Endothelial cell of umbilical vein (primary cell): ENCODE measurements at regions not wholly inside any gene's neighbourhood (a gene's known extent, or its start where the extent isn't known, plus 50 kb on each side); places are given as distances from the start of the nearest gene placed in this dataset.

ENCODE experiments used
- BruUV-seq: library from RNA; stranded (reverse); fragments of 400-500 nt; replicated peaks from 2 replicates; lab custom pipeline; 2021; lab: Mats Ljungman, UMichigan
- CTCF ChIA-PET: fragments of 300-600, 350-600 bp; sonication (Branson Sonifier 250); formaldehyde crosslinking; loops from one replicate; lab custom pipeline; 2021; ENCODE audit warnings: antibody characterized with exemption, inconsistent platforms; lab: Charles Lee
- POLR2A ChIA-PET: fragments of 300-600, 350-600 bp; sonication (Branson Sonifier 250); formaldehyde crosslinking; loops from one replicate; lab custom pipeline; 2021; ENCODE audit warnings: antibody characterized with exemption, inconsistent platforms; lab: Charles Lee
- DNase-seq: peaks from one replicate; pipeline ENCODE4 v3.0.0-alpha.2; 2011; ENCODE audit warnings: low read depth, low spot score
- FAIRE-seq: peaks from 2 replicates; lab custom pipeline; 2011; peaks lifted over from hg19 to GRCh38; lab: Jason Lieb, UNC
- H2AFZ ChIP-seq: 2 replicates; pipeline ENCODE4 v1.6.0; 2012; ENCODE audit warnings: low read depth, low read length, control low read depth, inconsistent platforms
- H3K27ac ChIP-seq: 2 replicates; pipeline ENCODE4 v1.5.1; 2011; ENCODE audit warnings: low read depth, mild to moderate bottlenecking, control low read depth, low read length, moderate library complexity; ENCODE audit not compliant: insufficient read depth
- H3K27me3 ChIP-seq, 2 experiments: 2 replicates each; pipeline versions ENCODE4 v1.6.0 to v1.6.1; 2011; ENCODE audit warnings: low read length in 2 of 2, mixed read lengths in 1 of 2; ENCODE audit not compliant: control insufficient read depth in 2 of 2, insufficient read depth in 2 of 2
- H3K36me3 ChIP-seq, 2 experiments: 2 replicates in 1 of 2; 3 replicates in 1 of 2; pipeline ENCODE4 v1.5.1; 2011; ENCODE audit warnings: low read length in 2 of 2, mild to moderate bottlenecking in 1 of 2, moderate library complexity in 1 of 2; ENCODE audit not compliant: control insufficient read depth in 2 of 2, insufficient read depth in 2 of 2; ENCODE audit errors: extremely low read depth in 1 of 2
- H3K4me1 ChIP-seq: 3 replicates; pipeline ENCODE4 v1.5.1; 2011; ENCODE audit warnings: mild to moderate bottlenecking, low read length; ENCODE audit not compliant: control insufficient read depth, insufficient read depth; ENCODE audit errors: extremely low read depth
- H3K4me2 ChIP-seq: 2 replicates; pipeline ENCODE4 v1.6.1; 2011; ENCODE audit warnings: low read length, control low read depth, mixed read lengths; ENCODE audit not compliant: insufficient read depth
- H3K4me3 ChIP-seq, 3 experiments: fragments of 200-600 bp in 1 of 3; sonication (generic), shearing (Covaris generic) in 1 of 3; replicated peaks in 1 of 3; 2 replicates each; pipeline ENCODE4 v1.5.1; 2011 to 2016; ENCODE audit warnings: control low read depth in 3 of 3, low read length in 3 of 3, mild to moderate bottlenecking in 2 of 3, inconsistent platforms in 1 of 3, low read depth in 1 of 3, moderate library complexity in 1 of 3; ENCODE audit not compliant: insufficient read depth in 1 of 3
- H3K79me2 ChIP-seq: 2 replicates; pipeline ENCODE4 v1.6.0; 2012; ENCODE audit warnings: low read length, inconsistent platforms; ENCODE audit not compliant: control insufficient read depth, insufficient read depth
- H3K9ac ChIP-seq: replicated peaks from 2 replicates; pipeline ENCODE3; 2011; ENCODE audit warnings: low read length, control low read depth; ENCODE audit not compliant: insufficient read depth; ENCODE audit errors: extremely low read depth
- H3K9me1 ChIP-seq: replicated peaks from 3 replicates; pipeline ENCODE4 v1.6.0; 2011; ENCODE audit warnings: mild to moderate bottlenecking, low read length; ENCODE audit not compliant: control insufficient read depth, insufficient read depth; ENCODE audit errors: extremely low read depth
- H3K9me3 ChIP-seq: replicated peaks from 2 replicates; pipeline ENCODE4 v1.5.1; 2012; ENCODE audit warnings: low read length, inconsistent platforms; ENCODE audit not compliant: control insufficient read depth, insufficient read depth
- H4K20me1 ChIP-seq: replicated peaks from 2 replicates; pipeline ENCODE3; 2011; ENCODE audit warnings: mild to moderate bottlenecking, low read length; ENCODE audit not compliant: control insufficient read depth, insufficient read depth; ENCODE audit errors: extremely low read depth
- EZH2 ChIP-seq: IDR thresholded peaks from 2 replicates; pipeline ENCODE4 v1.6.1; 2012; ENCODE audit warnings: borderline replicate concordance, low read depth, mild to moderate bottlenecking, moderate library complexity, low read length, inconsistent platforms; ENCODE audit not compliant: severe bottlenecking
- FOS ChIP-seq: IDR thresholded peaks from 2 replicates; pipeline ENCODE4 v1.6.1; 2011; ENCODE audit warnings: mild to moderate bottlenecking, low read length, moderate library complexity, borderline replicate concordance; ENCODE audit not compliant: insufficient read depth
- GATA2 ChIP-seq: IDR thresholded peaks from 2 replicates; pipeline ENCODE4 v1.7.0; 2011; ENCODE audit warnings: low read depth, mild to moderate bottlenecking, moderate library complexity, mixed read lengths, low read length; ENCODE audit not compliant: insufficient read length, insufficient read depth
- JUN ChIP-seq: IDR thresholded peaks from 2 replicates; pipeline ENCODE4 v1.6.1; 2011; ENCODE audit warnings: borderline replicate concordance, low read depth; ENCODE audit not compliant: insufficient read length, insufficient read depth
- MYC ChIP-seq: IDR thresholded peaks from one replicate; pipeline ENCODE4 v1.6.1; 2011; ENCODE audit warnings: mild to moderate bottlenecking, low read depth, low read length
- POLR2A ChIP-seq: IDR thresholded peaks from 2 replicates; pipeline ENCODE4 v1.6.1; 2012; ENCODE audit warnings: low read depth, mild to moderate bottlenecking, control low read depth, low read length
- POLR2AphosphoS5 ChIP-seq: IDR thresholded peaks from 2 replicates; pipeline ENCODE4 v1.6.1; 2012; ENCODE audit warnings: low read depth, mild to moderate bottlenecking, control low read depth, low read length, moderate library complexity; ENCODE audit not compliant: insufficient read depth
- dilution Hi-C: fragments of 300-500 bp; cut with MboI; formaldehyde crosslinking; loops from one replicate; pipeline ENCODE4 v1.15.0; 2019; ENCODE audit warnings: low sequenced_read_pairs; ENCODE audit not compliant: extremely low pct_ligation_motif_present
- intact Hi-C: fragments of 100-400 bp; cut with micrococcal nuclease; formaldehyde crosslinking; loops from one replicate; pipeline ENCODE4 v1.10.0; 2022
- TF ChIP-seq, protein P1 (sequence below), 2 donors: IDR thresholded peaks; 1 replicate in 1 of 2; 2 replicates in 1 of 2; pipeline ENCODE4 v1.5.1; 2011; ENCODE audit warnings: low read length in 2 of 2, mild to moderate bottlenecking in 2 of 2, moderate library complexity in 2 of 2, control low read depth in 1 of 2, inconsistent platforms in 1 of 2, low read depth in 1 of 2; ENCODE audit not compliant: insufficient read depth in 1 of 2; ENCODE audit errors: extremely low read depth in 1 of 2
- TF ChIP-seq, protein P2 (sequence below): IDR thresholded peaks from 2 replicates; pipeline ENCODE4 v1.6.1; 2011; ENCODE audit not compliant: insufficient read depth, insufficient read length

DNA sequence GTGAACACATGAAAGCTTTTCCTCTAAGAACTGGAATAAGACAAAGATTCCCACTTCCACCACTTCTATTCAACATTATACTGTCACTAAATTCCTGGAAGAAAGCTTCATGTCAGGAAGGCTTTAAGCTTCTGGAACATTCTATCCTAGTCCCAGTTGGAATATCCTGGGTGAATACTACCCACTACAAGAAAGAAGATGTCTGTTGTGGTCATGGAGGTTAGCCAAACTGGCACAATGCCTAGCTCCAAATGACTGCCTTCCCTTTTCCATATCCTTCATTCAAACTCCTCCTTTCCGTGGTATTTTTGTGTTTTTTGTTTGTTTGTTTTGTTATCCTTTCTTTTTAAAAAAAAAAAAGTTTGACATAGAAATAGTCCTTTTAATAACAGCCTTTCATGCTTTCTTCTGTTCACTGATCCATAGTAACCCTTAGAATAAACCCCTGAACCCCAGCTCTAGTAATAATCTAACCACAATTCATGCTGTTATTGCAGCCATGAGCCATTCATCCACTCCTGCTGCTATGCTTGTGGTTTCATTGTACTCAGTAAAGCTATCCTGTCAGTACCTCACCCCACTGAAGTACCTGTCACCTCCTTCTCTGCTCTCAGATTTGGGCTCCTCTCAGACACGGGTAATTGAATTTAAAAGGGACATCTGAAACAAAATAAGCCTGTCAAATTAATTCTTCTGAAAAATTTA is 447.5 kb downstream of the IGSF11 start:
- no peaks in the 10 kb centered on the region for H3K9me1 ChIP-seq
- no TSS peak for BruUV-seq
- FAIRE-seq (no peak), DNase-seq (no peak)
- H3K27ac ChIP-seq, result no peak overlapping the region
- no peak overlapping the region for H3K4me2 ChIP-seq
- TF ChIP-seq POLR2A (no peak), EZH2 (no peak), FOS (no peak), POLR2AphosphoS5 (no peak), GATA2 (no peak), JUN (no peak), MYC (no peak)
- TF ChIP-seq, protein P1, sequence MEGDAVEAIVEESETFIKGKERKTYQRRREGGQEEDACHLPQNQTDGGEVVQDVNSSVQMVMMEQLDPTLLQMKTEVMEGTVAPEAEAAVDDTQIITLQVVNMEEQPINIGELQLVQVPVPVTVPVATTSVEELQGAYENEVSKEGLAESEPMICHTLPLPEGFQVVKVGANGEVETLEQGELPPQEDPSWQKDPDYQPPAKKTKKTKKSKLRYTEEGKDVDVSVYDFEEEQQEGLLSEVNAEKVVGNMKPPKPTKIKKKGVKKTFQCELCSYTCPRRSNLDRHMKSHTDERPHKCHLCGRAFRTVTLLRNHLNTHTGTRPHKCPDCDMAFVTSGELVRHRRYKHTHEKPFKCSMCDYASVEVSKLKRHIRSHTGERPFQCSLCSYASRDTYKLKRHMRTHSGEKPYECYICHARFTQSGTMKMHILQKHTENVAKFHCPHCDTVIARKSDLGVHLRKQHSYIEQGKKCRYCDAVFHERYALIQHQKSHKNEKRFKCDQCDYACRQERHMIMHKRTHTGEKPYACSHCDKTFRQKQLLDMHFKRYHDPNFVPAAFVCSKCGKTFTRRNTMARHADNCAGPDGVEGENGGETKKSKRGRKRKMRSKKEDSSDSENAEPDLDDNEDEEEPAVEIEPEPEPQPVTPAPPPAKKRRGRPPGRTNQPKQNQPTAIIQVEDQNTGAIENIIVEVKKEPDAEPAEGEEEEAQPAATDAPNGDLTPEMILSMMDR (IDR thresholded peaks at IDR 0.05; ENCODE audit: extremely low read depth in 1 of 2, insufficient read depth in 1 of 2, low read depth in 1 of 2, low read length in 2 of 2), result no peak
- TF ChIP-seq, protein P2, sequence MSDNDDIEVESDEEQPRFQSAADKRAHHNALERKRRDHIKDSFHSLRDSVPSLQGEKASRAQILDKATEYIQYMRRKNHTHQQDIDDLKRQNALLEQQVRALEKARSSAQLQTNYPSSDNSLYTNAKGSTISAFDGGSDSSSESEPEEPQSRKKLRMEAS, result no peak
- POLR2A ChIA-PET, result no interaction called here
- H3K27me3 ChIP-seq, result no peaks in the 10 kb centered on the region
- H3K4me3 ChIP-seq, result no peak overlapping the region
- H4K20me1 ChIP-seq, result no peaks in the 10 kb centered on the region
- intact Hi-C loops (no loop called here), dilution Hi-C loops (no loop called here)
- CTCF ChIA-PET, result no interaction called here
- no peaks in the 10 kb centered on the region for H3K79me2 ChIP-seq
- H3K4me1 ChIP-seq, result no peaks in the 10 kb centered on the region
- H3K9me3 ChIP-seq, result peaks cover 2% of the 10 kb centered on the region
- no peak overlapping the region for H3K9ac ChIP-seq
- H2AFZ ChIP-seq, result no peak overlapping the region
- H3K36me3 ChIP-seq, result no peaks in the 10 kb centered on the region
